ENCODE measurements at regions not wholly inside any gene's neighbourhood (a gene's known extent, or its start where the extent isn't known, plus 50 kb on each side); places are given as distances from the start of the nearest gene placed in this dataset.

DNA sequence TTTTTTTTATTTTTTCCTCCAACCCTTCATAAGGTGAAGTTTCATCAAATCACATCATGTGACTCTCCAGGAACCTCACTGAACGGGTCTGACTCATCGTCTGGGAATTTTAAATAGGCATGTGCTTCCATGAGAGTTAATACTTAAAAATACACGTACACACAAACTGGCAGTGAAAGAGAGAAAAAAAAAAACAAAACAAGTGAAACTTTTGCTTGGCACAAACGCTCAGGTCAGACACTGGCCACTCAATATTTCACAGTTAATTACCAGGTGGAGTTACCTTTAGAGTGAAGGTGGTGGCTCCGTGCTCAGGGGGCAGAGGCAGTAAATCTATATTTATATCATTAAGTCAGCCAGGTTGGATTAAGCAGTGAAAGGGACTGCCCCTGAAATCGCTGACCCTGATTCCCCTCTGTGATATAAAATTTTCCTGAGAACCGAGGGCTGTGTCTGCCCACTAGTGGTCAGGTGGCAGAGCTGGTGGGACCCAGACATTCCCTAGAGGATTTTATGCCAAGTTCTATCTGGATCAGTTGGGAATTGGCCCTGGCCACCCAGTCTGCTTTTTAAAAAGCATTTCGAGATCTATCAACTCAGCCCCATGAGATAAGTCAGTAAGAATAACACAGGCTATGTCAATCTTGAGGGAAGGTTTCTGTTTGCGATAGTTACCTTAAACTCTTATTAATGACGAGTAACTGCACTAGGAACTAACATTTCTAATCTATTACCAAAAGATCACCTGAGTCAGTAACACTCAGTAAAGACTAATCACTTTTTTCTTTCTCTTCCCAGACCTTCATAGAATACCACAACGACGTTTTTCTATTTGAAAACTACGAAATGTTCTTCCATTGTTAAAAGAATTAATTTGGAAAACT lies 259.1 kb downstream of the HDGFL1 start:
- no peak for DNase-seq (ENCODE audit: low spot score)
- no peaks in the 10 kb centered on the region for H3K9me3 ChIP-seq
- H3K4me3 ChIP-seq = peak overlapping the region in 1 of 2 donors; percentile 16

DNA sequence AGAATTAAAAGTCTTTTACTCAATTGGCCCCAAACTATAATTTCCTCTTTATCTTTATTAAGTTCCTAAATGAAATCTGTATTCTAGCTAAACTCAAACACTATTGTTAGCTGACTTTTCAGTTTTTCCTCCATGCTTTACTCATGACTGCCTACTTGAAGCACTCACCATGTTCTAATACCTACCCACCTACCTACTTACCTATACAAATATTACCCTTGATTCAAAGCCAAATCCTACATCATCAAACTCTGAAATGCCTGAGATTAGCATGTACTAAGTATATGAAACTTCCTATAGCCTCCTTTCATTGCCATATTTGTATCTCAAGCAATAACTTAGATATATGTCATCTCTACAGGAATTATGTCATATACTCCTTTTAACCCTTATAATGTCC lies 259.7 kb downstream of the HDGFL1 start:
- Histone ChIP-seq H3K27me3 (no peaks in the 10 kb centered on the region), H3K27ac (no peak overlapping the region), H3K4me3 (no peak overlapping the region), H3K4me1 (peaks cover 0 to 16% of the 10 kb centered on the region in 2 donors), H3K36me3 (no peaks in the 10 kb centered on the region), H3K9me3 (no peaks in the 10 kb centered on the region)
- no peak for TF ChIP-seq CTCF (IDR thresholded peaks at IDR 0.05)
- no peak for DNase-seq (ENCODE audit: low spot score)

More for the DNA sequence above, 259.1 kb downstream of the HDGFL1 start:
- H3K4me1 ChIP-seq = peaks cover 0 to 16% of the 10 kb centered on the region in 2 donors
- peak; percentile 32 to 70 for TF ChIP-seq CTCF (IDR thresholded peaks at IDR 0.05)
- H3K27me3 ChIP-seq = no peaks in the 10 kb centered on the region
- no peaks in the 10 kb centered on the region for H3K36me3 ChIP-seq
- peak overlapping the region; percentile 51 to 76 for H3K27ac ChIP-seq

GRCh38 chr6:22830463-22830862 lies 261.1 kb downstream of the HDGFL1 start:
- TF ChIP-seq CTCF (IDR thresholded peaks at IDR 0.05) = no peak
- no peaks in the 10 kb centered on the region for H3K9me3 ChIP-seq
- no peaks in the 10 kb centered on the region for H3K27me3 ChIP-seq
- H3K27ac ChIP-seq = no peak overlapping the region
- peaks cover 0 to 16% of the 10 kb centered on the region in 2 donors for H3K4me1 ChIP-seq
- H3K36me3 ChIP-seq = no peaks in the 10 kb centered on the region
- DNase-seq (ENCODE audit: low spot score) = no peak
- H3K4me3 ChIP-seq = no peak overlapping the region

GRCh38 chr6:22833191-22833590 lies 263.8 kb downstream of the HDGFL1 start:
- Histone ChIP-seq H3K4me3 (no peak overlapping the region), H3K27me3 (no peaks in the 10 kb centered on the region), H3K27ac (no peak overlapping the region), H3K36me3 (no peaks in the 10 kb centered on the region), H3K4me1 (peaks cover 0 to 7% of the 10 kb centered on the region in 2 donors), H3K9me3 (peaks cover 0 to 6% of the 10 kb centered on the region in 2 donors)
- TF ChIP-seq CTCF (IDR thresholded peaks at IDR 0.05) = no peak
- no peak for DNase-seq (ENCODE audit: low spot score)

DNA sequence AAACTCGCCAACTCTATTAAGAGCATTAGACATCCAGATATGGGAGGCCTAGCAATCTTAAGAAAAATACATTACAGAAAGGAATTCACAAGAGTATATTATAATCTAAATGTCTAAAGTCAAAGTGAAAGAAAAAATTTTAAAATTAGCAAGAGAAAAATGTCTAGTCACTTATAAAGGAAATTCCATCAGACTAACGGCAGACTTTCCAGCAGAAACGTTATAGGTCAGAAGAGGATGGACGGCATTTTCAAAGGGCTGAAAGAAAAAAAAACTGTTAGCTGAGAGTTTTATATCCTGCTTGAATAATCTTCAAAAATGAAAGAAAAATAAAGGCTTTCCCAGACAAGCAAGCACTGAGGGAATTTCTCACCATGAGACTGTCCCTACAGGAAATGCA lies 269.0 kb downstream of the HDGFL1 start:
- Histone ChIP-seq H3K36me3 (no peaks in the 10 kb centered on the region), H3K4me1 (no peaks in the 10 kb centered on the region), H3K27me3 (no peaks in the 10 kb centered on the region), H3K4me3 (no peak overlapping the region), H3K9me3 (peaks cover 0 to 16% of the 10 kb centered on the region in 2 donors), H3K27ac (no peak overlapping the region)
- no peak for DNase-seq (ENCODE audit: low spot score)
- TF ChIP-seq CTCF (IDR thresholded peaks at IDR 0.05) = no peak

Measured in right atrium auricular region (tissue), 2 donors.